ENCODE measurements at regions not wholly inside any gene's neighbourhood (a gene's known extent, or its start where the extent isn't known, plus 50 kb on each side); places are given as distances from the start of the nearest gene placed in this dataset.

DNA sequence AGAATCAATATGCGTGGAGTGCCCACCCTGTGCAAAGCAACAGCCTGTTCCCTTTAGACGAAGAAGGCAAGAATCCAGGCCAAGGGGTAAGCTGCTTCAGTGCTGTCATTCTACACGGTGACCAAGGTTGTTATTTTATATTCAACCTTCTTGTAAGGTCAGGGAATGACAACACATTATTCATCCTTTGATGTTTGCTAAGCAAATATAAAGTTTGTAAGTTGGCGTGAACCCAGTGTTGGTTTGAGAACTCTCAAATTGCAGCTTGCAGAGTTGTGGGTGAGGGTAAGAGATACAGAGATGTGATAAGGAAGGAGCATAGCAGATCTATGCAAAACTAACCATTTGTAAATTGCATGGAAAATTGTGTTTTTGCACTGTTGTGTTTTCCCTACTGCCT lies 436.7 kb downstream of the FGF9 start:
- H3K9ac ChIP-seq (replicated peaks; ENCODE audit: extremely low read depth, insufficient read depth, low read length) = no peak overlapping the region
- dilution Hi-C loops (cut with MboI; ENCODE audit: extremely low pct_ligation_motif_present, low sequenced_read_pairs) = no loop called here

More for the DNA sequence above, 436.7 kb downstream of the FGF9 start:
- Histone ChIP-seq H3K27ac (ENCODE audit: insufficient read depth, low read depth, low read length) (no peak overlapping the region), H3K9me3 (replicated peaks; ENCODE audit: control insufficient read depth, insufficient read depth, low read length) (peaks cover 5% of the 10 kb centered on the region), H4K20me1 (replicated peaks; ENCODE audit: control insufficient read depth, extremely low read depth, insufficient read depth, low read length) (no peaks in the 10 kb centered on the region), H3K9me1 (replicated peaks; ENCODE audit: control insufficient read depth, extremely low read depth, insufficient read depth, low read length) (no peaks in the 10 kb centered on the region), H3K4me2 (ENCODE audit: insufficient read depth, low read length) (no peak overlapping the region), H3K27me3 (ENCODE audit: control insufficient read depth in 2 of 2, insufficient read depth in 2 of 2, low read length in 2 of 2) (no peaks in the 10 kb centered on the region), H3K36me3 (ENCODE audit: control insufficient read depth in 2 of 2, extremely low read depth in 1 of 2, insufficient read depth in 2 of 2, low read length in 2 of 2) (no peaks in the 10 kb centered on the region), H3K4me3 (replicated peaks in 1 of 3; ENCODE audit: insufficient read depth in 1 of 3, low read depth in 1 of 3, low read length in 3 of 3) (no peak overlapping the region), H3K79me2 (ENCODE audit: control insufficient read depth, insufficient read depth, low read length) (no peaks in the 10 kb centered on the region), H3K4me1 (ENCODE audit: control insufficient read depth, extremely low read depth, insufficient read depth, low read length) (no peaks in the 10 kb centered on the region), H2AFZ (ENCODE audit: low read depth, low read length) (no peak overlapping the region)
- FAIRE-seq = no peak
- intact Hi-C loops (cut with micrococcal nuclease) = no loop called here
- ChIA-PET CTCF (no interaction called here), POLR2A (no interaction called here)
- TF ChIP-seq MYC (IDR thresholded peaks at IDR 0.05; ENCODE audit: low read depth, low read length) (no peak), FOS (IDR thresholded peaks at IDR 0.05; ENCODE audit: borderline replicate concordance, insufficient read depth, low read length) (no peak), JUN (IDR thresholded peaks at IDR 0.05; ENCODE audit: borderline replicate concordance, insufficient read depth, insufficient read length, low read depth) (no peak), POLR2AphosphoS5 (IDR thresholded peaks at IDR 0.05; ENCODE audit: insufficient read depth, low read depth, low read length) (no peak), GATA2 (IDR thresholded peaks at IDR 0.05; ENCODE audit: insufficient read depth, insufficient read length, low read depth, low read length) (no peak), EZH2 (IDR thresholded peaks at IDR 0.05; ENCODE audit: borderline replicate concordance, low read depth, low read length, severe bottlenecking) (no peak), POLR2A (IDR thresholded peaks at IDR 0.05; ENCODE audit: low read depth, low read length) (no peak)
- TF ChIP-seq, protein P1, sequence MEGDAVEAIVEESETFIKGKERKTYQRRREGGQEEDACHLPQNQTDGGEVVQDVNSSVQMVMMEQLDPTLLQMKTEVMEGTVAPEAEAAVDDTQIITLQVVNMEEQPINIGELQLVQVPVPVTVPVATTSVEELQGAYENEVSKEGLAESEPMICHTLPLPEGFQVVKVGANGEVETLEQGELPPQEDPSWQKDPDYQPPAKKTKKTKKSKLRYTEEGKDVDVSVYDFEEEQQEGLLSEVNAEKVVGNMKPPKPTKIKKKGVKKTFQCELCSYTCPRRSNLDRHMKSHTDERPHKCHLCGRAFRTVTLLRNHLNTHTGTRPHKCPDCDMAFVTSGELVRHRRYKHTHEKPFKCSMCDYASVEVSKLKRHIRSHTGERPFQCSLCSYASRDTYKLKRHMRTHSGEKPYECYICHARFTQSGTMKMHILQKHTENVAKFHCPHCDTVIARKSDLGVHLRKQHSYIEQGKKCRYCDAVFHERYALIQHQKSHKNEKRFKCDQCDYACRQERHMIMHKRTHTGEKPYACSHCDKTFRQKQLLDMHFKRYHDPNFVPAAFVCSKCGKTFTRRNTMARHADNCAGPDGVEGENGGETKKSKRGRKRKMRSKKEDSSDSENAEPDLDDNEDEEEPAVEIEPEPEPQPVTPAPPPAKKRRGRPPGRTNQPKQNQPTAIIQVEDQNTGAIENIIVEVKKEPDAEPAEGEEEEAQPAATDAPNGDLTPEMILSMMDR (IDR thresholded peaks at IDR 0.05; ENCODE audit: extremely low read depth in 1 of 2, insufficient read depth in 1 of 2, low read depth in 1 of 2, low read length in 2 of 2) = no peak
- TF ChIP-seq, protein P2, sequence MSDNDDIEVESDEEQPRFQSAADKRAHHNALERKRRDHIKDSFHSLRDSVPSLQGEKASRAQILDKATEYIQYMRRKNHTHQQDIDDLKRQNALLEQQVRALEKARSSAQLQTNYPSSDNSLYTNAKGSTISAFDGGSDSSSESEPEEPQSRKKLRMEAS (IDR thresholded peaks at IDR 0.05; ENCODE audit: insufficient read depth, insufficient read length) = no peak
- no TSS peak for BruUV-seq (replicated peaks)
- no peak for DNase-seq (ENCODE audit: low read depth, low spot score)

Data from endothelial cell of umbilical vein (primary cell).